ENCODE measurements at regions not wholly inside any gene's neighbourhood (a gene's known extent, or its start where the extent isn't known, plus 50 kb on each side); places are given as distances from the start of the nearest gene placed in this dataset.

DNA sequence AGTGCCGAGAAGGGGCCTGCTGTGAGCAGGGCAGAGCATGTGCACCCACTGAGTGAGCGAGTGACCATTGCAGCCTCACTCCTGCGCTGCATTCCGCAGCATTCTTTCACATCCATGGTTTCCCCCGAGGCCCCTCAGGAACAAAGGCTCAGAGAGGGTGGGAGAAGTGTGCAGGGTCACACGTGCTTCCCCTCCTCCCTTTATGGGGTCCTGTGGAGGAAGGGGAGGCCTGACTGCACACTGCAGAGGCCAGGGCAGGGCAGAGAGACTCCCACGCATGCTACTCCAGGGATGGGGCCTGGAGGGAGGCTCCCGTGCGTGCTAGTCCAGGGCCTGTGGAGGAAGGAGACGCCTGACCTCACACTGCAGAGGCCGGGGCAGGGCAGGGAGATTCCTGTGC lies 63.2 kb downstream of the DIO3 start (continued):
- TF ChIP-seq, protein P1, sequence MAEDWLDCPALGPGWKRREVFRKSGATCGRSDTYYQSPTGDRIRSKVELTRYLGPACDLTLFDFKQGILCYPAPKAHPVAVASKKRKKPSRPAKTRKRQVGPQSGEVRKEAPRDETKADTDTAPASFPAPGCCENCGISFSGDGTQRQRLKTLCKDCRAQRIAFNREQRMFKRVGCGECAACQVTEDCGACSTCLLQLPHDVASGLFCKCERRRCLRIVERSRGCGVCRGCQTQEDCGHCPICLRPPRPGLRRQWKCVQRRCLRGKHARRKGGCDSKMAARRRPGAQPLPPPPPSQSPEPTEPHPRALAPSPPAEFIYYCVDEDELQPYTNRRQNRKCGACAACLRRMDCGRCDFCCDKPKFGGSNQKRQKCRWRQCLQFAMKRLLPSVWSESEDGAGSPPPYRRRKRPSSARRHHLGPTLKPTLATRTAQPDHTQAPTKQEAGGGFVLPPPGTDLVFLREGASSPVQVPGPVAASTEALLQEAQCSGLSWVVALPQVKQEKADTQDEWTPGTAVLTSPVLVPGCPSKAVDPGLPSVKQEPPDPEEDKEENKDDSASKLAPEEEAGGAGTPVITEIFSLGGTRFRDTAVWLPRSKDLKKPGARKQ (CRISPR knock-in tag; IDR thresholded peaks at IDR 0.05): no peak
- TF ChIP-seq, protein P2, sequence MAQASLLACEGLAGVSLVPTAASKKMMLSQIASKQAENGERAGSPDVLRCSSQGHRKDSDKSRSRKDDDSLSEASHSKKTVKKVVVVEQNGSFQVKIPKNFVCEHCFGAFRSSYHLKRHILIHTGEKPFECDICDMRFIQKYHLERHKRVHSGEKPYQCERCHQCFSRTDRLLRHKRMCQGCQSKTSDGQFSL (CRISPR knock-in tag; IDR thresholded peaks at IDR 0.05): no peak
- TF ChIP-seq, protein P2 (tag; IDR thresholded peaks at IDR 0.05): no peak
- no peak for TF ChIP-seq ZBTB1 (CRISPR knock-in tag; IDR thresholded peaks at IDR 0.05; ENCODE audit: borderline replicate concordance, low read depth)

DNA sequence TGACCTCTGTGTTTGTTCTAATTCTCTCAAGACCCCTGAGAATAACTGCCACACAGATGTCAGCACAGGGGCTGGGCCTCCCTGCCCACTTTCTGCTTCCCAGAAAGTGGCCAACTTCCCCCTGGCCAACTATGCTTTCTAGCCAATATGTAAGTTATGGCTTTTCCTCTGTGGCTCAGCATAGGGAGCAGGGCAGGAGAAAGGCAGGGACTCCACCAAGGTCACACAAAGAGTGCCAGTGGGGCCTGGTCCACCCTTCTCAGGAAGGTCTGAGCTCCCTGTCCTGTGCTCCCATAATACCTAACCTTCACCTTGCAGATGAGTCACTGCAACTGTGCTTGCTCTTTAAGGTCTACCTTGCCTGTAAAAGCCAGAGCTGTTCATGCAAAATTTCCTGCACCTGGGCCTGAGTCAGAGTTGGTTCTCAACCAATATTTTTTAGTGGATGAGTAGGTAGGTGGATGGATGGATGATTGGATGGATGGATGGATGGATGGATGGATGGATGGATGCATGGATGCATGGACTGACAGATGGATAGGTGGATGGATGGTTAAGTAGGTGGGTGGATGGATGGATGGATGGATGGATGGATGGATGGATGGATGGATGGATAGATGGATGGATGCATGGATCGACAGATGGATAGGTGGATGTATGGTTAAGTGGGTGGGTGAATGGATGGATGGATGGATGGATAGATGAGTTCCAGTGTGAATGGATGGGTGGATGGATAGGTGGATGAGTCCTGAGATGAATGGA lies 64.2 kb downstream of the DIO3 start:
- 50% methylated on average over 1 of the region's 1 CpG for WGBS (ENCODE audit: insufficient coverage, low coverage, missing lambda C conversion rate)
- Histone ChIP-seq H4K20me1 (replicated peaks; ENCODE audit: control insufficient read depth, insufficient read depth, low read length) (no peaks in the 10 kb centered on the region), H3K4me1 (replicated peaks in 1 of 2; ENCODE audit: control insufficient read depth in 2 of 2, insufficient read depth in 2 of 2, low read length in 2 of 2) (peaks cover 6 to 44% of the 10 kb centered on the region in 2 experiments; a peak in 4 of 5 replicates), H3K27ac (ENCODE audit: extremely low read depth, low read depth, low read length) (no peak overlapping the region), H2AFZ (ENCODE audit: low read depth, low read length) (no peak overlapping the region), H3K9me1 (ENCODE audit: control insufficient read depth, insufficient read depth, low read length) (peaks cover 2% of the 10 kb centered on the region), H3K79me2 (ENCODE audit: control insufficient read depth, insufficient read depth, low read length) (no peaks in the 10 kb centered on the region), H3K4me3 (no peak overlapping the region), H3K4me2 (ENCODE audit: insufficient read depth, low read length) (no peak overlapping the region), H3K9ac (ENCODE audit: insufficient read depth in 1 of 2, low read depth in 2 of 2, low read length in 2 of 2) (no peak overlapping the region; a peak in 1 of 4 replicates), H3K9me3 (replicated peaks; ENCODE audit: control insufficient read depth, insufficient read depth, low read depth, low read length) (no peaks in the 10 kb centered on the region), H3K27me3 (ENCODE audit: control insufficient read depth in 2 of 2, insufficient read depth in 2 of 2, low read length in 2 of 2) (no peaks in the 10 kb centered on the region), H3K36me3 (ENCODE audit: control insufficient read depth, insufficient read depth, low read length) (no peaks in the 10 kb centered on the region)
- ATAC-seq: no peak
- intact Hi-C loops (cut with micrococcal nuclease) (loop anchor here (5.0 kb wide), 2 partner anchors 263 to 723 kb away; partner anchors contain the start of gene RTL1), in situ Hi-C loops (cut with MboI) (loop anchor here (25.0 kb wide), 1 partner anchor 713 kb away; the partner anchor contains the start of gene RTL1)
- FAIRE-seq: no peak
- ChIA-PET POLR2A (no interaction called here), CTCF (ENCODE audit: low intra/inter-chr PET ratio) (interaction anchor here (0.6 kb wide), 1 partner anchor 970 kb away, joined by 3 read pairs; no protein-coding TSS in a partner anchor)
- DNase-seq (ENCODE audit: extremely low read depth in 1 of 4, low spot score in 3 of 4): no peak
- TF ChIP-seq ZNF507 (tag; conservative IDR thresholded peaks at IDR 0.05): no peak
- no peak for TF ChIP-seq SP2 (IDR thresholded peaks at IDR 0.05; ENCODE audit: extremely low read depth, low read depth, low read length, poor library complexity, severe bottlenecking)
- TF ChIP-seq, protein P3, sequence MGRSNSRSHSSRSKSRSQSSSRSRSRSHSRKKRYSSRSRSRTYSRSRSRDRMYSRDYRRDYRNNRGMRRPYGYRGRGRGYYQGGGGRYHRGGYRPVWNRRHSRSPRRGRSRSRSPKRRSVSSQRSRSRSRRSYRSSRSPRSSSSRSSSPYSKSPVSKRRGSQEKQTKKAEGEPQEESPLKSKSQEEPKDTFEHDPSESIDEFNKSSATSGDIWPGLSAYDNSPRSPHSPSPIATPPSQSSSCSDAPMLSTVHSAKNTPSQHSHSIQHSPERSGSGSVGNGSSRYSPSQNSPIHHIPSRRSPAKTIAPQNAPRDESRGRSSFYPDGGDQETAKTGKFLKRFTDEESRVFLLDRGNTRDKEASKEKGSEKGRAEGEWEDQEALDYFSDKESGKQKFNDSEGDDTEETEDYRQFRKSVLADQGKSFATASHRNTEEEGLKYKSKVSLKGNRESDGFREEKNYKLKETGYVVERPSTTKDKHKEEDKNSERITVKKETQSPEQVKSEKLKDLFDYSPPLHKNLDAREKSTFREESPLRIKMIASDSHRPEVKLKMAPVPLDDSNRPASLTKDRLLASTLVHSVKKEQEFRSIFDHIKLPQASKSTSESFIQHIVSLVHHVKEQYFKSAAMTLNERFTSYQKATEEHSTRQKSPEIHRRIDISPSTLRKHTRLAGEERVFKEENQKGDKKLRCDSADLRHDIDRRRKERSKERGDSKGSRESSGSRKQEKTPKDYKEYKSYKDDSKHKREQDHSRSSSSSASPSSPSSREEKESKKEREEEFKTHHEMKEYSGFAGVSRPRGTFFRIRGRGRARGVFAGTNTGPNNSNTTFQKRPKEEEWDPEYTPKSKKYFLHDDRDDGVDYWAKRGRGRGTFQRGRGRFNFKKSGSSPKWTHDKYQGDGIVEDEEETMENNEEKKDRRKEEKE (IDR thresholded peaks at IDR 0.05; ENCODE audit: borderline replicate concordance in 1 of 2, control insufficient read depth in 1 of 2, low read depth in 2 of 2, low read length in 1 of 2): no peak
- TF ChIP-seq RFX1 (IDR thresholded peaks at IDR 0.05): no peak
- TF ChIP-seq POLR3A (IDR thresholded peaks at IDR 0.05; ENCODE audit: borderline replicate concordance, extremely low read depth, insufficient read depth, insufficient read length): no peak
- TF ChIP-seq KLF13 (tag; IDR thresholded peaks at IDR 0.05; ENCODE audit: borderline replicate concordance, low read depth): no peak
- no peak for TF ChIP-seq RBM17 (IDR thresholded peaks at IDR 0.05; ENCODE audit: borderline replicate concordance, low read depth, low read length)
- no peak for TF ChIP-seq FOXJ2 (tag; IDR thresholded peaks at IDR 0.05)
- TF ChIP-seq SREBF2 (CRISPR knock-in tag; IDR thresholded peaks at IDR 0.05): no peak
- BruUV-seq (replicated peaks): no TSS peak

Measured in K562 (cell line).